GM23248 (cell line): ENCODE measurements at regions not wholly inside any gene's neighbourhood (a gene's known extent, or its start where the extent isn't known, plus 50 kb on each side); places are given as distances from the start of the nearest gene placed in this dataset.
"Not testable (repeated sequence)": the region's sequence is repeated elsewhere in the genome, so short reads cannot be mapped to it uniquely, and the experiment has no call there.

ENCODE experiments used
- DNase-seq: peaks from one replicate; pipeline ENCODE4 v3.0.0-alpha.2; 2015
- H2AFZ ChIP-seq: fragments of 200-600 bp; sonication (generic); 2 replicates; pipeline ENCODE4 v1.6.1; 2016; ENCODE audit warnings: antibody characterized with exemption
- H3F3A ChIP-seq: fragments of 200-600 bp; sonication (generic); 2 replicates; pipeline ENCODE4 v1.6.1; 2016; ENCODE audit warnings: mild to moderate bottlenecking, antibody characterized with exemption, mixed run types; ENCODE audit not compliant: insufficient read depth
- H3K27ac ChIP-seq: fragments of 200-600 bp; sonication (generic); 2 replicates; pipeline ENCODE4 v1.5.1; 2016; ENCODE audit warnings: mild to moderate bottlenecking
- H3K27me3 ChIP-seq: fragments of 200-600 bp; sonication (generic); replicated peaks from 2 replicates; pipeline ENCODE4 v1.6.1; 2016; ENCODE audit warnings: mild to moderate bottlenecking; ENCODE audit not compliant: insufficient read depth
- H3K36me3 ChIP-seq: fragments of 200-600 bp; sonication (generic); 2 replicates; pipeline ENCODE4 v1.6.1; 2016; ENCODE audit warnings: low read depth, mild to moderate bottlenecking
- H3K4me1 ChIP-seq: fragments of 200-600 bp; sonication (generic); 2 replicates; pipeline ENCODE4 v1.6.1; 2016; ENCODE audit warnings: mild to moderate bottlenecking; ENCODE audit not compliant: insufficient read depth
- H3K4me2 ChIP-seq: fragments of 200-600 bp; sonication (generic); one replicate; pipeline ENCODE4 v1.6.1; 2016; ENCODE audit warnings: mild to moderate bottlenecking; ENCODE audit not compliant: unreplicated experiment
- H3K4me3 ChIP-seq: fragments of 200-600 bp; sonication (generic); 2 replicates; pipeline ENCODE4 v1.5.1; 2016; ENCODE audit warnings: mild to moderate bottlenecking
- H3K79me2 ChIP-seq: fragments of 200-600 bp; sonication (generic); 2 replicates; pipeline ENCODE4 v1.6.1; 2016; ENCODE audit warnings: mild to moderate bottlenecking; ENCODE audit not compliant: insufficient read depth
- H3K9ac ChIP-seq: fragments of 200-600 bp; sonication (generic); 2 replicates; pipeline ENCODE4 v1.6.1; 2016; ENCODE audit warnings: mild to moderate bottlenecking
- H3K9me2 ChIP-seq: fragments of 200-600 bp; sonication (generic); 2 replicates; pipeline ENCODE4 v1.6.1; 2016; ENCODE audit warnings: mixed run types, mild to moderate bottlenecking, moderate library complexity; ENCODE audit not compliant: insufficient read depth
- H3K9me3 ChIP-seq: fragments of 200-600 bp; sonication (generic); one replicate; pipeline ENCODE4 v1.6.1; 2017; ENCODE audit warnings: low read depth
- H4K20me1 ChIP-seq: fragments of 200-600 bp; sonication (generic); 2 replicates; pipeline ENCODE4 v1.6.0; 2016; ENCODE audit not compliant: insufficient read depth
- EZH2 ChIP-seq: fragments of 200-600 bp; sonication (generic); IDR thresholded peaks from 2 replicates; pipeline ENCODE4 v1.6.1; 2018; ENCODE audit warnings: antibody characterized with exemption, mild to moderate bottlenecking; ENCODE audit not compliant: insufficient read depth, poor library complexity, severe bottlenecking
- EZH2phosphoT487 ChIP-seq: fragments of 200-600 bp; sonication (generic); IDR thresholded peaks from 2 replicates; pipeline ENCODE4 v1.6.1; 2018; ENCODE audit warnings: antibody characterized with exemption, moderate library complexity, mild to moderate bottlenecking, low read depth; ENCODE audit not compliant: insufficient read depth
- whole genome bisulfite sequencing, 2 experiments: methylation state at CpG; one replicate each; pipeline ENCODE4 v1.1.6; 2015 to 2017; ENCODE audit warnings: low lambda C conversion rate in 2 of 2, low coverage in 1 of 2; ENCODE audit errors: missing lambda C conversion rate in 2 of 2; 5-methylcytosine and 5-hydroxymethylcytosine counted together
- in situ Hi-C: fragments of 300-500 bp; cut with MboI; formaldehyde crosslinking; loops from 2 replicates; pipeline ENCODE4 v1.15.0; 2020

GRCh38 chr4:58871509-58871908, 1761.3 kb upstream of the IGFBP7 start:
- Histone ChIP-seq H3K27me3 (no peaks in the 10 kb centered on the region), H3K9me3 (peaks cover 2% of the 10 kb centered on the region), H3K9me2 (no peaks in the 10 kb centered on the region), H3K4me2 (no peak overlapping the region), H2AFZ (no peak overlapping the region), H3K4me1 (no peaks in the 10 kb centered on the region), H3K9ac (no peak overlapping the region), H3F3A (no peaks in the 10 kb centered on the region), H3K27ac (no peak overlapping the region), H4K20me1 (no peaks in the 10 kb centered on the region), H3K79me2 (no peaks in the 10 kb centered on the region), H3K4me3 (no peak overlapping the region), H3K36me3 (no peaks in the 10 kb centered on the region)
- no peak for TF ChIP-seq EZH2phosphoT487
- TF ChIP-seq EZH2 = no peak
- in situ Hi-C loops = no loop called here
- DNase-seq = no peak
- 15 to 19% methylated on average over 3 of the region's 3 CpGs for WGBS, 2 experiments

- no peak overlapping the region for H3K9ac ChIP-seq
- H3K9me2 ChIP-seq = no peaks in the 10 kb centered on the region
- H2AFZ ChIP-seq = no peak overlapping the region
- no peaks in the 10 kb centered on the region for H3K79me2 ChIP-seq
- no peak for DNase-seq
- H3K27me3 ChIP-seq = no peaks in the 10 kb centered on the region
- H3F3A ChIP-seq = no peaks in the 10 kb centered on the region
- no peaks in the 10 kb centered on the region for H3K4me1 ChIP-seq
- no peak overlapping the region for H3K27ac ChIP-seq
- H3K4me3 ChIP-seq = no peak overlapping the region
- H3K9me3 ChIP-seq = no peaks in the 10 kb centered on the region
- no peaks in the 10 kb centered on the region for H3K36me3 ChIP-seq
- no peak overlapping the region for H3K4me2 ChIP-seq
- 44 to 45% methylated on average over 1 of the region's 1 CpG for WGBS, 2 experiments
- in situ Hi-C loops = no loop called here
- TF ChIP-seq EZH2 (no peak), EZH2phosphoT487 (no peak)
- no peaks in the 10 kb centered on the region for H4K20me1 ChIP-seq
Observed at GRCh38 chr4:58849026-58849425, 1738.8 kb upstream of the IGFBP7 start.

- Histone ChIP-seq H3K79me2 (no peaks in the 10 kb centered on the region), H2AFZ (no peak overlapping the region), H3K9me3 (no peaks in the 10 kb centered on the region), H3K4me2 (no peak overlapping the region), H3F3A (no peaks in the 10 kb centered on the region), H3K27me3 (no peaks in the 10 kb centered on the region), H3K4me1 (no peaks in the 10 kb centered on the region), H4K20me1 (no peaks in the 10 kb centered on the region), H3K9ac (no peak overlapping the region), H3K9me2 (no peaks in the 10 kb centered on the region), H3K36me3 (no peaks in the 10 kb centered on the region), H3K4me3 (no peak overlapping the region), H3K27ac (no peak overlapping the region)
- DNase-seq = no peak
- TF ChIP-seq EZH2 (no peak), EZH2phosphoT487 (no peak)
- in situ Hi-C loops = no loop called here
Observed at GRCh38 chr4:58843455-58843854, 1733.3 kb upstream of the IGFBP7 start.

- 0 to 29% methylated on average over 1 of the region's 1 CpG for WGBS, 2 experiments
- TF ChIP-seq EZH2 (no peak), EZH2phosphoT487 (no peak)
- H3K27me3 ChIP-seq = no peaks in the 10 kb centered on the region
- H3F3A ChIP-seq = no peaks in the 10 kb centered on the region
- no peaks in the 10 kb centered on the region for H3K79me2 ChIP-seq
- no peak for DNase-seq
- no peaks in the 10 kb centered on the region for H3K4me1 ChIP-seq
- H3K9me3 ChIP-seq = no peaks in the 10 kb centered on the region
- H3K36me3 ChIP-seq = no peaks in the 10 kb centered on the region
- no peak overlapping the region for H3K9ac ChIP-seq
- H3K9me2 ChIP-seq = no peaks in the 10 kb centered on the region
- H3K27ac ChIP-seq = no peak overlapping the region
- no peak overlapping the region for H3K4me3 ChIP-seq
- no peak overlapping the region for H2AFZ ChIP-seq
- H3K4me2 ChIP-seq = no peak overlapping the region
- H4K20me1 ChIP-seq = no peaks in the 10 kb centered on the region
- in situ Hi-C loops = no loop called here
Observed at GRCh38 chr4:58833126-58833525, 1722.9 kb upstream of the IGFBP7 start.

- in situ Hi-C loops = no loop called here
- Histone ChIP-seq H3F3A (no peaks in the 10 kb centered on the region), H3K9ac (no peak overlapping the region), H4K20me1 (no peaks in the 10 kb centered on the region), H3K4me2 (no peak overlapping the region), H3K79me2 (no peaks in the 10 kb centered on the region), H3K4me3 (no peak overlapping the region), H3K9me2 (no peaks in the 10 kb centered on the region), H3K27ac (no peak overlapping the region), H2AFZ (no peak overlapping the region), H3K36me3 (no peaks in the 10 kb centered on the region), H3K27me3 (no peaks in the 10 kb centered on the region), H3K4me1 (no peaks in the 10 kb centered on the region), H3K9me3 (peaks cover 10% of the 10 kb centered on the region)
- TF ChIP-seq EZH2phosphoT487 (no peak), EZH2 (no peak)
- no peak for DNase-seq
- 24 to 30% methylated on average over 5 of the region's 5 CpGs for WGBS, 2 experiments
Observed at GRCh38 chr4:58825278-58825677, 1715.1 kb upstream of the IGFBP7 start.

GRCh38 chr4:58818560-58818959, 1708.4 kb upstream of the IGFBP7 start:
- H3K4me2 ChIP-seq, in situ Hi-C loops, H3K9ac ChIP-seq, H3K9me2 ChIP-seq, DNase-seq, H3K27me3 ChIP-seq, H3K4me1 ChIP-seq, H2AFZ ChIP-seq, H3K79me2 ChIP-seq, H3K4me3 ChIP-seq, H3F3A ChIP-seq, H3K27ac ChIP-seq, H3K36me3 ChIP-seq, H3K9me3 ChIP-seq, H4K20me1 ChIP-seq: not testable (repeated sequence)
- 59 to 70% methylated on average over 14 of the region's 14 CpGs for WGBS, 2 experiments
